GM13976 (cell line): ENCODE measurements at regions not wholly inside any gene's neighbourhood (a gene's known extent, or its start where the extent isn't known, plus 50 kb on each side); places are given as distances from the start of the nearest gene placed in this dataset.

ENCODE experiments used
- DNase-seq: peaks from one replicate; pipeline ENCODE4 v3.0.0; 2012; ENCODE audit warnings: low spot score
- CTCF ChIP-seq: IDR thresholded peaks from 2 replicates; pipeline ENCODE4 v1.5.1; 2012; ENCODE audit warnings: borderline replicate concordance, mild to moderate bottlenecking; ENCODE audit not compliant: insufficient read depth; ENCODE audit errors: extremely low read depth, missing control alignments, control extremely low read depth
- in situ Hi-C: fragments of 300-500 bp; cut with MboI; formaldehyde crosslinking; loops from one replicate; pipeline ENCODE4 v1.12.0; 2022; ENCODE audit warnings: low sequenced_read_pairs, mixed read lengths, inconsistent platforms; ENCODE audit not compliant: unreplicated experiment

- in situ Hi-C loops: no loop called here
- TF ChIP-seq CTCF: no peak
- DNase-seq: peak; percentile 21
These were observed 388.7 kb downstream of the CETN3 start for GRCh38 chr5:90020575-90021538.

- TF ChIP-seq CTCF: no peak
- in situ Hi-C loops: no loop called here
- no peak for DNase-seq
These were observed 392.3 kb downstream of the CETN3 start for GRCh38 chr5:90017239-90017638.

DNA sequence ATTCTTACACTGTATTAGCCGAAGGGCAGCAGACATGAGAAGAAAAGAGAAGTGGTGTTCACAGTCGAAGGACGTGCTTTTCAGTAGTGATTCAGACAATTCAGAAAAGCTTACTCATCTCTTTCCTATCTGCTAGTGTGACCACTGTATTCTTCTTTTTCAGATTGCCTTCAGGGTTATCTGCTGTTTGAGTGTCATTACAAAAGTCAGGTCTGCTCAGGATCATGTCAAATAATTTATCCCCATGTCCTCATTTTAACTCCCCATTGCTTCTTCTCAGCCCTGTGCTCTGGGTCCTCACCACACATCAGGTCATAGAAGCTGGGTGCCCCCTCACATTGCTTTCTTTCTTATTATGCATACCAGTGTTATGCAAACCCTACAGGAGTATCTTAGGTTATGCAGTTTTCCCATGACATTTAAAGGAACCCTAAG lies 394.0 kb downstream of the CETN3 start:
- no peak for TF ChIP-seq CTCF
- in situ Hi-C loops: no loop called here
- peak; percentile 13 for DNase-seq

GRCh38 chr5:90014420-90014819 lies 395.1 kb downstream of the CETN3 start:
- in situ Hi-C loops: no loop called here
- TF ChIP-seq CTCF: no peak
- no peak for DNase-seq

GRCh38 chr5:90000351-90000750 lies 409.2 kb downstream of the CETN3 start:
- TF ChIP-seq CTCF: no peak
- DNase-seq: no peak
- in situ Hi-C loops: no loop called here

- no peak for TF ChIP-seq CTCF
- in situ Hi-C loops: no loop called here
- DNase-seq: no peak
These were observed 410.8 kb downstream of the CETN3 start for GRCh38 chr5:89998519-89999305.
